Dermis microvascular lymphatic vessel endothelial cell (primary cell): ENCODE measurements at regions not wholly inside any gene's neighbourhood (a gene's known extent, or its start where the extent isn't known, plus 50 kb on each side); places are given as distances from the start of the nearest gene placed in this dataset.
"Not testable (repeated sequence)": the region's sequence is repeated elsewhere in the genome, so short reads cannot be mapped to it uniquely, and the experiment has no call there.

ENCODE experiments used
- DNase-seq, 2 donors: peaks; one replicate each; pipeline versions ENCODE4 v3.0.0 to v3.0.0-alpha.2; 2010; ENCODE audit warnings: low read depth in 2 of 2

- DNase-seq: no peak
Observed at GRCh38 chr1:222002503-222002902, 260.6 kb upstream of the DUSP10 start.

GRCh38 chr1:222000131-222000530 lies 258.2 kb upstream of the DUSP10 start:
- no peak for DNase-seq

GRCh38 chr1:221998781-221999180 lies 256.9 kb upstream of the DUSP10 start:
- no peak for DNase-seq

GRCh38 chr1:221998186-221998612 lies 256.3 kb upstream of the DUSP10 start:
- no peak for DNase-seq

- not testable (repeated sequence) for DNase-seq
Observed at GRCh38 chr1:221997012-221997411, 255.1 kb upstream of the DUSP10 start.

- no peak for DNase-seq
Observed at GRCh38 chr1:221994939-221995338, 253.1 kb upstream of the DUSP10 start.

- DNase-seq: no peak
Observed at GRCh38 chr1:221994274-221994698, 252.4 kb upstream of the DUSP10 start.

- DNase-seq: peak; percentile 8 to 17
Observed at GRCh38 chr1:221993444-221993948, 251.6 kb upstream of the DUSP10 start.

GRCh38 chr1:221992427-221992826 lies 250.5 kb upstream of the DUSP10 start:
- DNase-seq: no peak

- no peak for DNase-seq
Observed at GRCh38 chr1:221991221-221991620, 249.3 kb upstream of the DUSP10 start.

GRCh38 chr1:221989741-221990140 lies 247.9 kb upstream of the DUSP10 start:
- DNase-seq: no peak

- no peak for DNase-seq
Observed at GRCh38 chr1:221988829-221989228, 246.9 kb upstream of the DUSP10 start.

- DNase-seq: peak in 1 of 2 donors; percentile 6
Observed at GRCh38 chr1:221987860-221988520, 246.1 kb upstream of the DUSP10 start.

- DNase-seq: no peak
Observed at GRCh38 chr1:221983444-221983843, 241.6 kb upstream of the DUSP10 start.

- no peak for DNase-seq
Observed at GRCh38 chr1:221981461-221981860, 239.6 kb upstream of the DUSP10 start.

GRCh38 chr1:221979444-221980032 lies 237.6 kb upstream of the DUSP10 start:
- DNase-seq: no peak

- DNase-seq: not testable (repeated sequence)
Observed at GRCh38 chr1:221978631-221979334, 236.9 kb upstream of the DUSP10 start.

- DNase-seq: not testable (repeated sequence)
Observed at GRCh38 chr1:221973787-221974186, 231.9 kb upstream of the DUSP10 start.

- DNase-seq: no peak
Observed at GRCh38 chr1:221972276-221973235, 230.7 kb upstream of the DUSP10 start.

GRCh38 chr1:221971035-221971434 lies 229.1 kb upstream of the DUSP10 start:
- DNase-seq: not testable (repeated sequence)

- not testable (repeated sequence) for DNase-seq
Observed at GRCh38 chr1:221969298-221969858, 227.5 kb upstream of the DUSP10 start.
